ENCODE measurements at regions not wholly inside any gene's neighbourhood (a gene's known extent, or its start where the extent isn't known, plus 50 kb on each side); places are given as distances from the start of the nearest gene placed in this dataset.

DNA sequence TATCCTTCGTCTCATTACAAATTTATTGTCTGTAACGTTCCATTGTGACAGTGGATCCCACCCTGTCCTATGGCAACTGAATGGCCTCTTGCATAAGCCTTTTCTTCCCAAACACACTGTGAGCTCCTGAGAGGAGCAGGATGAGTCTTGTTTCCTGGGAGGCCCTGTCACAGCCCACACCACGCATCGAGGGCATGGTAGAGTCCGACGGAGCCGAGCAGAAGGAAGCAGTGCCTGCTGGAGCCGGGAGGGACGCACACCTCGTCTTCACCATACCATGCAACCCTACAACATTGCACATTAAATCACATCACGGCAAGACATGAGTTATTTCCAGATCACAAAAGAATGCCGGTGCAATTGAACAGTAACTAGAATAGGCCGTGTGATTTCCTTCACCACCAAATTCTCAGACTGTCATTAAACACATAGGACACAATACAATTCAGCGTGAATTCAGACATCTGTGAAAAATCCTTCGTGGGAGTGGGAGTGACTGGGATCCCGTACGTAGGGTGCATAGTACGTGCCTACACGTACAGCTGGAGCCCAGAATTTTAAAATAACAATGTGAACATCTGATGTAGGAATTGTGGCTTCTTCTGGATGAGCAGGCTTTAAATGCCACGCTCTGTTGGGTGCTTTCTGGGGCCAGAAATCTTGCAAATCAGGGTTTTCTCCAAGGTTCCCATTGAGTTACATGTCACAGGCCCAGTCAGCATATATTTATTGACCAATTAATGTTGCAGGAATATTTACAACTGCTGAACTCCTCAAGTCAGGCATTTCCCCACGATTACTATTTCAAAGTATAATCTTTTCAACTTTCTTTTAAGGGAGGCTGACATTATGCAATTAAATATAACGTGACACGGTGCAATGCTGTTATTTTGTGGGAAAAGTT lies 201.8 kb downstream of the TTLL2 start:
- Histone ChIP-seq H3K9me3 (ENCODE audit: low read length) (no peaks in the 10 kb centered on the region), H3K4me2 (ENCODE audit: low read depth, low read length, poor library complexity, severe bottlenecking) (no peak overlapping the region), H3K27me3 (ENCODE audit: low read length) (no peaks in the 10 kb centered on the region), H3K36me3 (ENCODE audit: insufficient read depth, low read length) (no peaks in the 10 kb centered on the region), H2AFZ (ENCODE audit: low read length) (no peak overlapping the region), H3K27ac (ENCODE audit: low read length) (no peak overlapping the region), H3K79me2 (ENCODE audit: low read length) (no peaks in the 10 kb centered on the region), H3K4me3 (ENCODE audit: low read length) (no peak overlapping the region), H4K20me1 (ENCODE audit: insufficient read depth, low read depth, low read length) (no peaks in the 10 kb centered on the region), H3K9me2 (replicated peaks; ENCODE audit: insufficient read depth, low read length) (no peaks in the 10 kb centered on the region), H3K9ac (ENCODE audit: low read length) (no peak overlapping the region), H3K4me1 (ENCODE audit: low read length) (no peaks in the 10 kb centered on the region)
- DNase-seq = no peak

DNA sequence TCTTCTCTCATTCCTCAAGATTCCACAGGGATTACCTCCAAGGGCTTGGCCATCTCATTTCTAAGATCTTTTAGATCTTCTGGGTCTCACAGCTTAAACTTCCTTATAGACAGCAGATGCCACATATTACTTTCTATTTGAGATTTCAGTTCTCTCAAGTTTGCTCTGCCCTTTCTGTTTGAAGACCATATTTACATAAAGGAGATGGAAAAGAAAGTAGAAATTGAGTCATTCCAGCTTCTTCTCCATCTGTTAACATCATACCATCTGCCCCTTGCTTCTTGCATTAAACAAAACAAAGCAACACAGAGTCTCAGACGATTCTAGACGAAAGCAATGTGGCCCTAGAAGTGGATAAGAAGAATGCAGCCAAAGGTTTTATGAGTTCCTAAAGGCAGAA lies 203.4 kb downstream of the TTLL2 start:
- no peaks in the 10 kb centered on the region for H3K9me2 ChIP-seq (replicated peaks; ENCODE audit: insufficient read depth, low read length)
- no peak overlapping the region for H3K4me2 ChIP-seq (ENCODE audit: low read depth, low read length, poor library complexity, severe bottlenecking)
- H2AFZ ChIP-seq (ENCODE audit: low read length) = no peak overlapping the region
- no peaks in the 10 kb centered on the region for H3K4me1 ChIP-seq (ENCODE audit: low read length)
- H3K27me3 ChIP-seq (ENCODE audit: low read length) = no peaks in the 10 kb centered on the region
- H4K20me1 ChIP-seq (ENCODE audit: insufficient read depth, low read depth, low read length) = no peaks in the 10 kb centered on the region
- H3K27ac ChIP-seq (ENCODE audit: low read length) = no peak overlapping the region
- no peak for DNase-seq
- H3K36me3 ChIP-seq (ENCODE audit: insufficient read depth, low read length) = no peaks in the 10 kb centered on the region
- H3K4me3 ChIP-seq (ENCODE audit: low read length) = no peak overlapping the region
- no peaks in the 10 kb centered on the region for H3K79me2 ChIP-seq (ENCODE audit: low read length)
- no peak overlapping the region for H3K9ac ChIP-seq (ENCODE audit: low read length)
- no peaks in the 10 kb centered on the region for H3K9me3 ChIP-seq (ENCODE audit: low read length)

DNA sequence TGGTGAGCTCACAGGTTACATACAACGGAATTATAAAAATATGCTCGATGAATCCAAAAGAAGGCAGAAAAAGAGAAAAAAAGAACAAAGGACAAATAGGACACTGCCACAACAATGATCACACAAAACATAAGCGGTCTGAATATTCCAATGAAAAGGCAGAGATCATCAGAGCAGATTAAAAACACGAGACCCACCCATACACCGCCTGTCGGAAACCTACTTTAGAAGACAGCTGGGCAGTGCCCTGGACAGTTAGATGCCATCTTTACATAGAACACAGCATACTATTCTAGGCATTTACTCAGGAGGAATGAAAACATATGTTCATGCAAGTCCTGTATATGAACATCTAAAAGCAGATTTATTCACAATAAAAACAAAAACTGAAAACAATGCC lies 204.1 kb downstream of the TTLL2 start:
- no peaks in the 10 kb centered on the region for H3K4me1 ChIP-seq (ENCODE audit: low read length)
- H3K36me3 ChIP-seq (ENCODE audit: insufficient read depth, low read length) = no peaks in the 10 kb centered on the region
- H3K9me2 ChIP-seq (replicated peaks; ENCODE audit: insufficient read depth, low read length) = no peaks in the 10 kb centered on the region
- no peak overlapping the region for H3K4me2 ChIP-seq (ENCODE audit: low read depth, low read length, poor library complexity, severe bottlenecking)
- no peak overlapping the region for H3K4me3 ChIP-seq (ENCODE audit: low read length)
- no peak overlapping the region for H2AFZ ChIP-seq (ENCODE audit: low read length)
- H4K20me1 ChIP-seq (ENCODE audit: insufficient read depth, low read depth, low read length) = no peaks in the 10 kb centered on the region
- H3K9ac ChIP-seq (ENCODE audit: low read length) = no peak overlapping the region
- H3K27me3 ChIP-seq (ENCODE audit: low read length) = no peaks in the 10 kb centered on the region
- no peak overlapping the region for H3K27ac ChIP-seq (ENCODE audit: low read length)
- no peak for DNase-seq
- no peaks in the 10 kb centered on the region for H3K9me3 ChIP-seq (ENCODE audit: low read length)
- no peaks in the 10 kb centered on the region for H3K79me2 ChIP-seq (ENCODE audit: low read length)

DNA sequence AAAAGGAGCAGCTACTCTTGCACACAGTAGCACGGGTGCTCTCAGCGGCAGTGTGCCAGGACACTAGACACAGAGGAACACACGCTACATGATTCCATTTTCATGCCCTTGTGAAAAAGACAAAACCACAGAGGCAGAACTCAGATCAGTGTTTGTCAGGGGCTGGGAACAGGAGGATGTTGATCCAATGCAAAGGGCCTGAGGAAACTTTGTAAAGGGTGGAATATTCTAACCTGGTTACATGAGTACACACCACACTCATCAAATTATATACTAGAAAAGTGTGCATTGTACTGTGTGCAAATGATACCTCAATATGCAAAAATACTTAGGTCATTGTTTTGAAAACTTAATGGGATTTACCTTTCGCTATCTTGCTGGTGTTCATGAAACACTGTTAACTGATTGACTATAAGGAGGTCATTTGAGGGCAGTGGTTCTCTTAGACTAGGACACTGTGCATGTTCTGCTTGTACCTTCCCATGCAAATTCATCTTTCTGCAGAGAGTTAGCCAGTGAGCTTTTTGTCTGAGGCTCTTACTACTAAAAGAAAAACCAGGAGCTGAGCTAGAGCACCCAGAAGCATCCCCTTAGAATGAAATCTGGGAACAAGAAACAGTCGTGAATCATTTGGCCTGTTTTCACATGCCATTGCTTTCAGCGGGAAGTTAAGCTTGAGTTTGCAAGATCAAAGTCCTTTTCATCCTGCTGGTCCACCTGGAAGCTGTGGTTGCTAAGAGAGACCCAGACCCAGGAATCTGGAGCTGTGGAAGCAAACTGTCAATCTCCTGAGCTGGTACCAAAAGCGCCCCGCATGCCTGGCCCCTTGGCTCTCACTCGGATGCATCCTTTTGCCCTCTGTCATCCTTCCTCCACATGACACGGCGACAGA lies 204.8 kb downstream of the TTLL2 start:
- H3K9me2 ChIP-seq (replicated peaks; ENCODE audit: insufficient read depth, low read length) = no peaks in the 10 kb centered on the region
- no peak overlapping the region for H3K9ac ChIP-seq (ENCODE audit: low read length)
- no peak overlapping the region for H3K4me3 ChIP-seq (ENCODE audit: low read length)
- DNase-seq = no peak
- H3K27ac ChIP-seq (ENCODE audit: low read length) = no peak overlapping the region
- no peaks in the 10 kb centered on the region for H3K79me2 ChIP-seq (ENCODE audit: low read length)
- no peak overlapping the region for H2AFZ ChIP-seq (ENCODE audit: low read length)
- no peaks in the 10 kb centered on the region for H3K36me3 ChIP-seq (ENCODE audit: insufficient read depth, low read length)
- no peak overlapping the region for H3K4me2 ChIP-seq (ENCODE audit: low read depth, low read length, poor library complexity, severe bottlenecking)
- H3K4me1 ChIP-seq (ENCODE audit: low read length) = no peaks in the 10 kb centered on the region
- H4K20me1 ChIP-seq (ENCODE audit: insufficient read depth, low read depth, low read length) = no peaks in the 10 kb centered on the region
- H3K27me3 ChIP-seq (ENCODE audit: low read length) = no peaks in the 10 kb centered on the region
- H3K9me3 ChIP-seq (ENCODE audit: low read length) = no peaks in the 10 kb centered on the region

GRCh38 chr6:167530951-167531350 lies 206.1 kb downstream of the TTLL2 start:
- Histone ChIP-seq H3K4me1 (ENCODE audit: low read length) (no peaks in the 10 kb centered on the region), H2AFZ (ENCODE audit: low read length) (no peak overlapping the region), H3K4me3 (ENCODE audit: low read length) (no peak overlapping the region), H3K27me3 (ENCODE audit: low read length) (no peaks in the 10 kb centered on the region), H3K9me2 (replicated peaks; ENCODE audit: insufficient read depth, low read length) (no peaks in the 10 kb centered on the region), H3K9ac (ENCODE audit: low read length) (no peak overlapping the region), H3K4me2 (ENCODE audit: low read depth, low read length, poor library complexity, severe bottlenecking) (no peak overlapping the region), H4K20me1 (ENCODE audit: insufficient read depth, low read depth, low read length) (no peaks in the 10 kb centered on the region), H3K9me3 (ENCODE audit: low read length) (no peaks in the 10 kb centered on the region), H3K27ac (ENCODE audit: low read length) (no peak overlapping the region), H3K36me3 (ENCODE audit: insufficient read depth, low read length) (no peaks in the 10 kb centered on the region), H3K79me2 (ENCODE audit: low read length) (no peaks in the 10 kb centered on the region)
- DNase-seq = no peak

GRCh38 chr6:167532410-167533288 lies 207.8 kb downstream of the TTLL2 start:
- Histone ChIP-seq H4K20me1 (ENCODE audit: insufficient read depth, low read depth, low read length) (no peaks in the 10 kb centered on the region), H3K9me3 (ENCODE audit: low read length) (no peaks in the 10 kb centered on the region), H3K27me3 (ENCODE audit: low read length) (no peaks in the 10 kb centered on the region), H3K9me2 (replicated peaks; ENCODE audit: insufficient read depth, low read length) (no peaks in the 10 kb centered on the region), H3K79me2 (ENCODE audit: low read length) (no peaks in the 10 kb centered on the region), H3K27ac (ENCODE audit: low read length) (no peak overlapping the region), H3K36me3 (ENCODE audit: insufficient read depth, low read length) (no peaks in the 10 kb centered on the region), H3K4me2 (ENCODE audit: low read depth, low read length, poor library complexity, severe bottlenecking) (no peak overlapping the region), H3K4me1 (ENCODE audit: low read length) (no peaks in the 10 kb centered on the region), H3K4me3 (ENCODE audit: low read length) (no peak overlapping the region), H3K9ac (ENCODE audit: low read length) (no peak overlapping the region), H2AFZ (ENCODE audit: low read length) (no peak overlapping the region)
- no peak for DNase-seq

GRCh38 chr6:167533851-167534250 lies 209.0 kb downstream of the TTLL2 start:
- no peak for DNase-seq
- no peak overlapping the region for H2AFZ ChIP-seq (ENCODE audit: low read length)
- H3K4me1 ChIP-seq (ENCODE audit: low read length) = no peaks in the 10 kb centered on the region
- H3K79me2 ChIP-seq (ENCODE audit: low read length) = no peaks in the 10 kb centered on the region
- no peak overlapping the region for H3K27ac ChIP-seq (ENCODE audit: low read length)
- H3K36me3 ChIP-seq (ENCODE audit: insufficient read depth, low read length) = no peaks in the 10 kb centered on the region
- H3K9me3 ChIP-seq (ENCODE audit: low read length) = no peaks in the 10 kb centered on the region
- H4K20me1 ChIP-seq (ENCODE audit: insufficient read depth, low read depth, low read length) = no peaks in the 10 kb centered on the region
- H3K4me3 ChIP-seq (ENCODE audit: low read length) = no peak overlapping the region
- no peak overlapping the region for H3K4me2 ChIP-seq (ENCODE audit: low read depth, low read length, poor library complexity, severe bottlenecking)
- H3K9ac ChIP-seq (ENCODE audit: low read length) = no peak overlapping the region
- H3K27me3 ChIP-seq (ENCODE audit: low read length) = no peaks in the 10 kb centered on the region
- H3K9me2 ChIP-seq (replicated peaks; ENCODE audit: insufficient read depth, low read length) = no peaks in the 10 kb centered on the region

All from Karpas-422 (cell line).